ENCODE measurements at regions not wholly inside any gene's neighbourhood (a gene's known extent, or its start where the extent isn't known, plus 50 kb on each side); places are given as distances from the start of the nearest gene placed in this dataset.

DNA sequence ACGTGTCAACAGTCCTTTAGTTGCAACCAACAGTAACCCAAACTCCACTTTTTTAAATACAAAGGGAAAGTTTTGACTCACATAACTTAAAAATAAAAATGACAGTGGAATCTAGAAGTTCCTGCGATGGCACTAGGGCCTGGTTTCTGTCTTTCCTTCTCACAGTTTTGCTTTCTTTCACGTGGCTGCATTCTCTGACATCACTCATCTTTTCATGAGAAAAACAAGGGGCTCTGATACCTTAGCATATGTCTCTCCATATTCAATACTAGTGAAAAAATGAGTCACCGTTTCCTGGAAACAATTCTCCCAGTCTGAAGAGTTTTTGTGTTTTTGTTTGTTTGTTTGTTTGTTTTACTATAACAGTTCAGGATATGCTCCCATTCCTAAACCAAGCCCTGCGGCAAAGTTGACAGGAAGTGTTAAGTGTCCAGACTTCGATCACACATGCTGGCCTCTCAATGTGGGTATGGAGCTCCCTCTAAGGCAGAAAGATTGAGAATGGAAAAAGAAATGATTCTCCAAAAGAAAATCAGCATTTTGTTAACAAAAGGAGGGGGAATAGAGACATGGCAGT is 483.3 kb downstream of the TTLL7 start:
- Histone ChIP-seq H3K9ac (ENCODE audit: low read length in 2 of 2) (no peak overlapping the region), H3K4me3 (ENCODE audit: low read length in 2 of 2) (no peak overlapping the region), H3K9me3 (ENCODE audit: control insufficient read depth in 2 of 2, low read length in 2 of 2) (no peaks in the 10 kb centered on the region), H3K4me1 (ENCODE audit: control insufficient read depth, insufficient read depth, low read length) (no peaks in the 10 kb centered on the region), H3K36me3 (ENCODE audit: control insufficient read depth in 2 of 2, insufficient read depth in 2 of 2, low read length in 2 of 2) (no peaks in the 10 kb centered on the region), H3K27me3 (ENCODE audit: control insufficient read depth in 1 of 2, insufficient read depth in 2 of 2, low read length in 2 of 2) (no peaks in the 10 kb centered on the region), H3K27ac (ENCODE audit: low read length) (no peak overlapping the region)

GRCh38 chr1:83512373-83513193 is 486.3 kb downstream of the TTLL7 start:
- Histone ChIP-seq H3K36me3 (ENCODE audit: control insufficient read depth in 2 of 2, insufficient read depth in 2 of 2, low read length in 2 of 2) (no peaks in the 10 kb centered on the region), H3K27ac (ENCODE audit: low read length) (no peak overlapping the region), H3K9ac (ENCODE audit: low read length in 2 of 2) (no peak overlapping the region), H3K4me1 (ENCODE audit: control insufficient read depth, insufficient read depth, low read length) (no peaks in the 10 kb centered on the region), H3K9me3 (ENCODE audit: control insufficient read depth in 2 of 2, low read length in 2 of 2) (no peaks in the 10 kb centered on the region), H3K4me3 (ENCODE audit: low read length in 2 of 2) (no peak overlapping the region), H3K27me3 (ENCODE audit: control insufficient read depth in 1 of 2, insufficient read depth in 2 of 2, low read length in 2 of 2) (no peaks in the 10 kb centered on the region)

DNA sequence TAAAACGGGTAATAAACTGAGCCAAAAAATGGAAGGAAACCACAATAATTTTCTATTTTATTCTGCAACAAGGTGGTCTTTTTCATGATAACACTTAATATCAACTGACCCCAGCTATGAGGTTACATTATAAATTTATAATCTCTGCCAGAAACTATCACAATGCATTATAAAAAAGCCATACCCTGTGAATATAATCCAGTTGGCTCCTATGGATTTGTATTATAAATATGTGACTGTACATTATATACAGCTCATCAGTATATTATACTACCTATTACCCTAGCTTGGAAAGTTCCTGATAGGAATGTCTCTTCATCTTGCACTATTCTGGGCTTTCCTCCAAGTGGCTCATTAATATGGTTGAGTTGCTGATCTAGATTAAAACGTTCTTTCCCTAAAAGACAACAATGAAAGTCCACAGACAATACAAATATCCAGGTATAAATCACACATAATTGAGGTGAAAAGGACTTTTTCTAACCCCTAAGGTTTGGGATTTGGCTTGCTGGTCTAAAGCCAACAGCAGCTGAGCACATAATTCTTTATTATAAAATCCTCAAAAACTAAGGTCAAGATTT is 487.7 kb downstream of the TTLL7 start:
- Histone ChIP-seq H3K4me1 (ENCODE audit: control insufficient read depth, insufficient read depth, low read length) (no peaks in the 10 kb centered on the region), H3K9ac (ENCODE audit: low read length in 2 of 2) (no peak overlapping the region), H3K9me3 (ENCODE audit: control insufficient read depth in 2 of 2, low read length in 2 of 2) (no peaks in the 10 kb centered on the region), H3K27ac (ENCODE audit: low read length) (no peak overlapping the region), H3K27me3 (ENCODE audit: control insufficient read depth in 1 of 2, insufficient read depth in 2 of 2, low read length in 2 of 2) (no peaks in the 10 kb centered on the region), H3K36me3 (ENCODE audit: control insufficient read depth in 2 of 2, insufficient read depth in 2 of 2, low read length in 2 of 2) (no peaks in the 10 kb centered on the region), H3K4me3 (ENCODE audit: low read length in 2 of 2) (no peak overlapping the region)

- H3K4me1 ChIP-seq (ENCODE audit: control insufficient read depth, insufficient read depth, low read length) = no peaks in the 10 kb centered on the region
- no peak overlapping the region for H3K27ac ChIP-seq (ENCODE audit: low read length)
- H3K36me3 ChIP-seq (ENCODE audit: control insufficient read depth in 2 of 2, insufficient read depth in 2 of 2, low read length in 2 of 2) = no peaks in the 10 kb centered on the region
- H3K9me3 ChIP-seq (ENCODE audit: control insufficient read depth in 2 of 2, low read length in 2 of 2) = no peaks in the 10 kb centered on the region
- H3K9ac ChIP-seq (ENCODE audit: low read length in 2 of 2) = no peak overlapping the region
- H3K4me3 ChIP-seq (ENCODE audit: low read length in 2 of 2) = no peak overlapping the region
- no peaks in the 10 kb centered on the region for H3K27me3 ChIP-seq (ENCODE audit: control insufficient read depth in 1 of 2, insufficient read depth in 2 of 2, low read length in 2 of 2)
Measured at GRCh38 chr1:83509301-83509781, 489.6 kb downstream of the TTLL7 start.

GRCh38 chr1:83508485-83509151 is 490.3 kb downstream of the TTLL7 start:
- Histone ChIP-seq H3K27ac (ENCODE audit: low read length) (no peak overlapping the region), H3K9ac (ENCODE audit: low read length in 2 of 2) (no peak overlapping the region), H3K4me1 (ENCODE audit: control insufficient read depth, insufficient read depth, low read length) (no peaks in the 10 kb centered on the region), H3K36me3 (ENCODE audit: control insufficient read depth in 2 of 2, insufficient read depth in 2 of 2, low read length in 2 of 2) (no peaks in the 10 kb centered on the region), H3K9me3 (ENCODE audit: control insufficient read depth in 2 of 2, low read length in 2 of 2) (no peaks in the 10 kb centered on the region), H3K4me3 (ENCODE audit: low read length in 2 of 2) (peak overlapping the region in 1 of 2 donors; percentile 23), H3K27me3 (ENCODE audit: control insufficient read depth in 1 of 2, insufficient read depth in 2 of 2, low read length in 2 of 2) (no peaks in the 10 kb centered on the region)

DNA sequence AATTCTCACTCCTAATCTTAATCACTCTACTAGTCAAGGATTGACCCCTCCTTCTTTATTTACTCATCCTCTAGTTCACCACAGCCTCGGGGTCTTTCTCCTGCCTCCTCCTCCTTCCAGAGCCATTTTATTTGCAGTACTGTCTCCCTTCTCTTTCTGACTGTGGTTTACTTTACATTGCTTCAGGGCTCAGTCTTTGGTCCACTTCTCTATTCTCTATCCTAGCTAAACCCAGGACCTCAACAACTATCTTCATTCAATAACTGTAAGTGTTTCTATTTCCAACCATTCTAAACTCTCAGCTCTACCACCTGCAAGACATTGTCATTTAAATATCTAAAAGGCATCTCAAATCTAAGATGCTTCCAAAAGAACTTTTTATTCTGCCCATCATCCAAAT is 493.8 kb downstream of the TTLL7 start:
- Histone ChIP-seq H3K9ac (ENCODE audit: low read length in 2 of 2) (no peak overlapping the region), H3K9me3 (ENCODE audit: control insufficient read depth in 2 of 2, low read length in 2 of 2) (no peaks in the 10 kb centered on the region), H3K27me3 (ENCODE audit: control insufficient read depth in 1 of 2, insufficient read depth in 2 of 2, low read length in 2 of 2) (no peaks in the 10 kb centered on the region), H3K4me3 (ENCODE audit: low read length in 2 of 2) (no peak overlapping the region), H3K27ac (ENCODE audit: low read length) (no peak overlapping the region), H3K4me1 (ENCODE audit: control insufficient read depth, insufficient read depth, low read length) (no peaks in the 10 kb centered on the region), H3K36me3 (ENCODE audit: control insufficient read depth in 2 of 2, insufficient read depth in 2 of 2, low read length in 2 of 2) (no peaks in the 10 kb centered on the region)

DNA sequence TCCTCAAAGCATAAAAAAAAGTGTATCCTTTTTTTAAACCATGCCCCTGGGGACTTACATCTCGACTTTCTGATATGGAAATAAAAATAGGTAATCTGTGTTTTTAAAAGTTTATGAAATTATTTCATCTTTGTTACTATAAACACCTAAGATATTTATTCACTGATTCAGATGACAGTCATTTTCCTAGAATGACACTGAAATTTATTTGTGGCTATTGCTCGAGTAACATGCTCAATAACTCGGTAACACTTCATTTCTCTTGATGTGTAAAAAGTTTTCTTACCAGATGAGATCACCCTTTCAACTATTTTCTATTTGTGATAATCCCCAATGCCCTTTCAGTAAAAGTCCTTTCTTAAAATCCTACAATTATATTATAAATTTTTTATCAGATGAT is 495.8 kb downstream of the TTLL7 start:
- Histone ChIP-seq H3K27ac (ENCODE audit: low read length) (no peak overlapping the region), H3K9me3 (ENCODE audit: control insufficient read depth in 2 of 2, low read length in 2 of 2) (no peaks in the 10 kb centered on the region), H3K9ac (ENCODE audit: low read length in 2 of 2) (no peak overlapping the region), H3K27me3 (ENCODE audit: control insufficient read depth in 1 of 2, insufficient read depth in 2 of 2, low read length in 2 of 2) (no peaks in the 10 kb centered on the region), H3K36me3 (ENCODE audit: control insufficient read depth in 2 of 2, insufficient read depth in 2 of 2, low read length in 2 of 2) (no peaks in the 10 kb centered on the region), H3K4me1 (ENCODE audit: control insufficient read depth, insufficient read depth, low read length) (no peaks in the 10 kb centered on the region), H3K4me3 (ENCODE audit: low read length in 2 of 2) (no peak overlapping the region)

DNA sequence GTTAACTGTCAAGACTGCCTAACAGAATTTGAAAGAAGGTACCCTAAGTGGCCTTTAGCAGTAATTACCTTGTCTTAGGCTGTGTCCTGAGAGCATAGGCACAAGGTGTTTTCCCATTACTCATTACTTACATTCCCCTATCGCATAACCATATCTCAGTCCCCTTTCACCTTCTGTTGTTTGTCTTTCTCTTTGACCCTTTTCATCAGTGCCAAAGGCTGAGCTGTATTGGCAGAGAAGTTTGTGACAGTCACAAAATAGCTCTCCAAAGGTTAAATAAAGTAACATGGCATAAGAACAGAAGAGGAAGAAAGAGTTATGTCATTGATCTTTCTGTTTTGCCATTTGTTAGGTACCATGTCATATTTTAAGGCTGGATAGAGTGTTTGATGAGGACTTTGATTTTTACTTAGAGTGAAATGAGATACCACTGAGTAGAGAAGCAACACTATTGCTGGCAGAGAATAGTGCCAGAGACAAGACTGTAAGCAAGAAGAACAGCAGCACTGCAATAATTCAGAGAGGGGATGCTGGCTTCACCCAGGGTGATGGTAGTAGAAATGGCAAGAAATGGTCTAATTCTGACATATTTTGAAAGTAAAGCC is 497.8 kb downstream of the TTLL7 start:
- H3K4me3 ChIP-seq (ENCODE audit: low read length in 2 of 2) = no peak overlapping the region
- no peak overlapping the region for H3K27ac ChIP-seq (ENCODE audit: low read length)

GRCh38 chr1:83500531-83500930 is 498.4 kb downstream of the TTLL7 start:
- no peaks in the 10 kb centered on the region for H3K27me3 ChIP-seq (ENCODE audit: control insufficient read depth in 1 of 2, insufficient read depth in 2 of 2, low read length in 2 of 2)
- no peak overlapping the region for H3K4me3 ChIP-seq (ENCODE audit: low read length in 2 of 2)
- no peak overlapping the region for H3K27ac ChIP-seq (ENCODE audit: low read length)
- H3K9me3 ChIP-seq (ENCODE audit: control insufficient read depth in 2 of 2, low read length in 2 of 2) = no peaks in the 10 kb centered on the region
- H3K9ac ChIP-seq (ENCODE audit: low read length in 2 of 2) = no peak overlapping the region
- no peaks in the 10 kb centered on the region for H3K36me3 ChIP-seq (ENCODE audit: control insufficient read depth in 2 of 2, insufficient read depth in 2 of 2, low read length in 2 of 2)
- H3K4me1 ChIP-seq (ENCODE audit: control insufficient read depth, insufficient read depth, low read length) = no peaks in the 10 kb centered on the region

More for the DNA sequence above, 497.8 kb downstream of the TTLL7 start:
- no peak overlapping the region for H3K9ac ChIP-seq (ENCODE audit: low read length in 2 of 2)
- H3K4me1 ChIP-seq (ENCODE audit: control insufficient read depth, insufficient read depth, low read length) = no peaks in the 10 kb centered on the region
- H3K9me3 ChIP-seq (ENCODE audit: control insufficient read depth in 2 of 2, low read length in 2 of 2) = no peaks in the 10 kb centered on the region
- no peaks in the 10 kb centered on the region for H3K36me3 ChIP-seq (ENCODE audit: control insufficient read depth in 2 of 2, insufficient read depth in 2 of 2, low read length in 2 of 2)
- H3K27me3 ChIP-seq (ENCODE audit: control insufficient read depth in 1 of 2, insufficient read depth in 2 of 2, low read length in 2 of 2) = no peaks in the 10 kb centered on the region

DNA sequence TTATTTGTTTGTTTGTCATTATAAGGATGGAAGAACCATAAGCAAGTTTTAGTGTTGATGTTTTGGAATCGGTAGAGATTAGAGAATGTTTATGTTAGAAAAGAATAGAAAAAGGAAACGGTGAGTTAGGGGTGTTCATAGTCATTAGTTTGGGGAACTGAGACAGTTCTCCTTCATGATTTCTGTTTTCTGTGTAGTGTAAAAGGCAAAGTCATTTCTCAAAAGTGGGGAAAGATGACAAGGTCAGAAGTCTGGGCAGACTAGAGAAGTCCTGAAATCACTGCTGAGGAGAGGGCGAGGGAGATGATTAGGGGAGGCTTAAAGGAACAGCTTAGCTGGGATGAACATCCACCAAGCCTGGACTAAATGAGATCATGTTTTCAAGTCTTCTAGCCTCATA is 498.9 kb downstream of the TTLL7 start:
- no peaks in the 10 kb centered on the region for H3K4me1 ChIP-seq (ENCODE audit: control insufficient read depth, insufficient read depth, low read length)
- H3K4me3 ChIP-seq (ENCODE audit: low read length in 2 of 2) = no peak overlapping the region
- no peaks in the 10 kb centered on the region for H3K27me3 ChIP-seq (ENCODE audit: control insufficient read depth in 1 of 2, insufficient read depth in 2 of 2, low read length in 2 of 2)
- no peak overlapping the region for H3K27ac ChIP-seq (ENCODE audit: low read length)
- H3K36me3 ChIP-seq (ENCODE audit: control insufficient read depth in 2 of 2, insufficient read depth in 2 of 2, low read length in 2 of 2) = no peaks in the 10 kb centered on the region
- H3K9ac ChIP-seq (ENCODE audit: low read length in 2 of 2) = no peak overlapping the region
- no peaks in the 10 kb centered on the region for H3K9me3 ChIP-seq (ENCODE audit: control insufficient read depth in 2 of 2, low read length in 2 of 2)

Data from stomach smooth muscle (tissue), 2 donors.